Uterus (tissue), 3 donors: ENCODE measurements at regions not wholly inside any gene's neighbourhood (a gene's known extent, or its start where the extent isn't known, plus 50 kb on each side); places are given as distances from the start of the nearest gene placed in this dataset.
A peak's percentile ranks its signal among the peaks of the same experiment; 100 is the strongest.

Experiments
- DNase-seq, 2 donors: peaks; one replicate each; pipeline ENCODE4 v3.0.0-alpha.2; 2019 to 2020
- H3K27ac ChIP-seq, 2 donors: fragments of 200-600 bp; sonication (generic); 1 replicate in 1 of 2; 2 replicates in 1 of 2; pipeline ENCODE4 v1.5.1; 2016 to 2018
- H3K27me3 ChIP-seq, 2 donors: fragments of 200-600 bp; sonication (generic); one replicate each; pipeline ENCODE4 v1.5.1; 2018 to 2019; ENCODE audit warnings: control low read depth in 1 of 2
- H3K36me3 ChIP-seq, 2 donors: fragments of 200-600 bp; sonication (generic); one replicate each; pipeline ENCODE4 v1.5.1; 2019; ENCODE audit warnings: control low read depth in 1 of 2
- H3K4me1 ChIP-seq, 2 donors: fragments of 200-600 bp; sonication (generic); one replicate each; pipeline ENCODE4 v1.5.1; 2018 to 2019; ENCODE audit warnings: control low read depth in 1 of 2
- H3K4me3 ChIP-seq, 2 donors: fragments of 200-600 bp; sonication (generic); 1 replicate in 1 of 2; 2 replicates in 1 of 2; pipeline ENCODE4 v1.5.1; 2018 to 2019; ENCODE audit warnings: mild to moderate bottlenecking in 1 of 2
- H3K9me3 ChIP-seq, 2 donors: fragments of 200-600 bp; sonication (generic); one replicate each; pipeline ENCODE4 v1.5.1; 2019; ENCODE audit warnings: control low read depth in 1 of 2
- CTCF ChIP-seq, 4 experiments: fragments of 200-600 bp in 2 of 4; fragments of 450-650 bp in 2 of 4; sonication (generic) in 2 of 4; IDR thresholded peaks; one replicate each; pipeline ENCODE4 v1.5.1; 2016 to 2019; ENCODE audit warnings: antibody characterized with exemption in 4 of 4, mild to moderate bottlenecking in 2 of 4, moderate library complexity in 1 of 4
- POLR2A ChIP-seq, 2 donors: fragments of 450-650 bp; IDR thresholded peaks; one replicate each; pipeline ENCODE4 v1.6.1; 2016; ENCODE audit warnings: antibody characterized with exemption in 2 of 2, mild to moderate bottlenecking in 1 of 2, moderate library complexity in 1 of 2
- intact Hi-C: fragments of 100-400 bp; cut with DNase I; formaldehyde crosslinking; loops from one replicate; pipeline ENCODE4 v1.15.1; 2023; ENCODE audit warnings: low total_unique reads
- donor health status: DM: yes; HTN: yes; CAD: no.

- Histone ChIP-seq H3K4me3 (no peak overlapping the region), H3K27me3 (no peaks in the 10 kb centered on the region), H3K4me1 (peaks cover 0 to 8% of the 10 kb centered on the region in 2 donors), H3K27ac (no peak overlapping the region), H3K36me3 (no peaks in the 10 kb centered on the region), H3K9me3 (no peaks in the 10 kb centered on the region)
- no peak for TF ChIP-seq CTCF (IDR thresholded peaks at IDR 0.05)
- TF ChIP-seq POLR2A (IDR thresholded peaks at IDR 0.05): no peak
- DNase-seq: no peak
- intact Hi-C loops: no loop called here
These were observed 50.7 kb upstream of the SPATA12 start for GRCh38 chr3:57009802-57010201.

GRCh38 chr3:57009367-57009766, 51.1 kb upstream of the SPATA12 start:
- intact Hi-C loops: no loop called here
- Histone ChIP-seq H3K9me3 (no peaks in the 10 kb centered on the region), H3K36me3 (no peaks in the 10 kb centered on the region), H3K4me3 (no peak overlapping the region), H3K27ac (peak overlapping the region in 1 of 2 donors; percentile 79), H3K27me3 (no peaks in the 10 kb centered on the region), H3K4me1 (peaks cover 0 to 8% of the 10 kb centered on the region in 2 donors)
- no peak for DNase-seq
- no peak for TF ChIP-seq POLR2A (IDR thresholded peaks at IDR 0.05)
- no peak for TF ChIP-seq CTCF (IDR thresholded peaks at IDR 0.05)

GRCh38 chr3:57007521-57008460, 52.7 kb upstream of the SPATA12 start:
- Histone ChIP-seq H3K27me3 (no peaks in the 10 kb centered on the region), H3K4me1 (peaks cover 0 to 8% of the 10 kb centered on the region in 2 donors), H3K36me3 (no peaks in the 10 kb centered on the region), H3K4me3 (no peak overlapping the region), H3K27ac (peak overlapping the region; percentile 79), H3K9me3 (no peaks in the 10 kb centered on the region)
- intact Hi-C loops: no loop called here
- no peak for TF ChIP-seq POLR2A (IDR thresholded peaks at IDR 0.05)
- TF ChIP-seq CTCF (IDR thresholded peaks at IDR 0.05): no peak
- peak; percentile 77 to 83 for DNase-seq

- peaks cover 0 to 8% of the 10 kb centered on the region in 2 donors for H3K4me1 ChIP-seq
- peak overlapping the region; percentile 79 for H3K27ac ChIP-seq
- no peaks in the 10 kb centered on the region for H3K36me3 ChIP-seq
- no peaks in the 10 kb centered on the region for H3K9me3 ChIP-seq
- TF ChIP-seq CTCF (IDR thresholded peaks at IDR 0.05) (no peak), POLR2A (IDR thresholded peaks at IDR 0.05) (no peak)
- H3K4me3 ChIP-seq: no peak overlapping the region
- intact Hi-C loops: no loop called here
- peak; percentile 36 to 46 for DNase-seq
- no peaks in the 10 kb centered on the region for H3K27me3 ChIP-seq
These were observed 53.5 kb upstream of the SPATA12 start for GRCh38 chr3:57006949-57007419.

GRCh38 chr3:57006179-57006657, 54.2 kb upstream of the SPATA12 start:
- no peak for TF ChIP-seq POLR2A (IDR thresholded peaks at IDR 0.05)
- TF ChIP-seq CTCF (IDR thresholded peaks at IDR 0.05): no peak
- H3K27ac ChIP-seq: peak overlapping the region in 1 of 2 donors; percentile 79
- peaks cover 0 to 8% of the 10 kb centered on the region in 2 donors for H3K4me1 ChIP-seq
- no peak for DNase-seq
- intact Hi-C loops: no loop called here
- H3K9me3 ChIP-seq: no peaks in the 10 kb centered on the region
- H3K27me3 ChIP-seq: no peaks in the 10 kb centered on the region
- H3K4me3 ChIP-seq: no peak overlapping the region
- H3K36me3 ChIP-seq: no peaks in the 10 kb centered on the region
